ENCODE measurements at regions not wholly inside any gene's neighbourhood (a gene's known extent, or its start where the extent isn't known, plus 50 kb on each side); places are given as distances from the start of the nearest gene placed in this dataset.

GRCh38 chr5:168123631-168124528, 167.6 kb upstream of the WWC1 start:
- TF ChIP-seq, protein P1, sequence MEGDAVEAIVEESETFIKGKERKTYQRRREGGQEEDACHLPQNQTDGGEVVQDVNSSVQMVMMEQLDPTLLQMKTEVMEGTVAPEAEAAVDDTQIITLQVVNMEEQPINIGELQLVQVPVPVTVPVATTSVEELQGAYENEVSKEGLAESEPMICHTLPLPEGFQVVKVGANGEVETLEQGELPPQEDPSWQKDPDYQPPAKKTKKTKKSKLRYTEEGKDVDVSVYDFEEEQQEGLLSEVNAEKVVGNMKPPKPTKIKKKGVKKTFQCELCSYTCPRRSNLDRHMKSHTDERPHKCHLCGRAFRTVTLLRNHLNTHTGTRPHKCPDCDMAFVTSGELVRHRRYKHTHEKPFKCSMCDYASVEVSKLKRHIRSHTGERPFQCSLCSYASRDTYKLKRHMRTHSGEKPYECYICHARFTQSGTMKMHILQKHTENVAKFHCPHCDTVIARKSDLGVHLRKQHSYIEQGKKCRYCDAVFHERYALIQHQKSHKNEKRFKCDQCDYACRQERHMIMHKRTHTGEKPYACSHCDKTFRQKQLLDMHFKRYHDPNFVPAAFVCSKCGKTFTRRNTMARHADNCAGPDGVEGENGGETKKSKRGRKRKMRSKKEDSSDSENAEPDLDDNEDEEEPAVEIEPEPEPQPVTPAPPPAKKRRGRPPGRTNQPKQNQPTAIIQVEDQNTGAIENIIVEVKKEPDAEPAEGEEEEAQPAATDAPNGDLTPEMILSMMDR (IDR thresholded peaks at IDR 0.05; ENCODE audit: low read length) = no peak
- TF ChIP-seq EZH2 (IDR thresholded peaks at IDR 0.05; ENCODE audit: borderline replicate concordance, low read length) = no peak
